ENCODE measurements at regions not wholly inside any gene's neighbourhood (a gene's known extent, or its start where the extent isn't known, plus 50 kb on each side); places are given as distances from the start of the nearest gene placed in this dataset.
"Not testable (repeated sequence)": the region's sequence is repeated elsewhere in the genome, so short reads cannot be mapped to it uniquely, and the experiment has no call there.

DNA sequence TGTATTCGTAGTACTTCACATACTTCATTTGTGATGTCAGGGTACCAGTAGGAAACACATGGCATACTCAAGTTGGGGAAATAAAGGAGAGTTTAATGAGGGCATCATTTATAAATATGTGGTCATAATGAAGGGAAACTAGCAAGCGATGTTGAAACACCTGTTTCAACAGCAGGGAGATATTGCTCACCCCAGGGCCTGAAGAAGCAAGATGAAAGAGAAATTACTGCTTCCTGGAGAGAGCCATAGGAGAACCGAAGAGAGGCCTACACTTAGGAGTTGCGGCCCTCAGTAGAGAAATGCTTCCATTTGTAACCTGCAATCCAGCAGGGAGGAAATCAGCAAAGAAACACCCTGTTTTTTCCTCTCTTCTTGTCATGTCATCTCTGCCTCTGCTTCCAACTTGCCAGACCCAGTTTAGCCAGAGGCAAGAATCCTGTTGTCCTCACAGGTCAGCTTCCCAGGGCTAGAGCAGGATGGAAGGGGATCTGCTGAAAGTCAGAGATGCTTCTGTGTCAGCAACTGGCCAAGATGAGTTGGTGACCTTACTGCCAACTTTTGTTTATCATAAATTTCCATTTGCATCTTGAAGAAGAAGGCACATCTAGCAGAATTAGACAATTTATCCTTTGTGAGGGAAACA lies 67.6 kb upstream of the TSPAN2 start:
- no peak for DNase-seq (ENCODE audit: low read depth)
- H3K4me3 ChIP-seq (ENCODE audit: low read depth, low read length): no peak overlapping the region
- TF ChIP-seq, protein P1, sequence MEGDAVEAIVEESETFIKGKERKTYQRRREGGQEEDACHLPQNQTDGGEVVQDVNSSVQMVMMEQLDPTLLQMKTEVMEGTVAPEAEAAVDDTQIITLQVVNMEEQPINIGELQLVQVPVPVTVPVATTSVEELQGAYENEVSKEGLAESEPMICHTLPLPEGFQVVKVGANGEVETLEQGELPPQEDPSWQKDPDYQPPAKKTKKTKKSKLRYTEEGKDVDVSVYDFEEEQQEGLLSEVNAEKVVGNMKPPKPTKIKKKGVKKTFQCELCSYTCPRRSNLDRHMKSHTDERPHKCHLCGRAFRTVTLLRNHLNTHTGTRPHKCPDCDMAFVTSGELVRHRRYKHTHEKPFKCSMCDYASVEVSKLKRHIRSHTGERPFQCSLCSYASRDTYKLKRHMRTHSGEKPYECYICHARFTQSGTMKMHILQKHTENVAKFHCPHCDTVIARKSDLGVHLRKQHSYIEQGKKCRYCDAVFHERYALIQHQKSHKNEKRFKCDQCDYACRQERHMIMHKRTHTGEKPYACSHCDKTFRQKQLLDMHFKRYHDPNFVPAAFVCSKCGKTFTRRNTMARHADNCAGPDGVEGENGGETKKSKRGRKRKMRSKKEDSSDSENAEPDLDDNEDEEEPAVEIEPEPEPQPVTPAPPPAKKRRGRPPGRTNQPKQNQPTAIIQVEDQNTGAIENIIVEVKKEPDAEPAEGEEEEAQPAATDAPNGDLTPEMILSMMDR (IDR thresholded peaks at IDR 0.05; ENCODE audit: control insufficient read depth, extremely low read depth, insufficient read depth): no peak

DNA sequence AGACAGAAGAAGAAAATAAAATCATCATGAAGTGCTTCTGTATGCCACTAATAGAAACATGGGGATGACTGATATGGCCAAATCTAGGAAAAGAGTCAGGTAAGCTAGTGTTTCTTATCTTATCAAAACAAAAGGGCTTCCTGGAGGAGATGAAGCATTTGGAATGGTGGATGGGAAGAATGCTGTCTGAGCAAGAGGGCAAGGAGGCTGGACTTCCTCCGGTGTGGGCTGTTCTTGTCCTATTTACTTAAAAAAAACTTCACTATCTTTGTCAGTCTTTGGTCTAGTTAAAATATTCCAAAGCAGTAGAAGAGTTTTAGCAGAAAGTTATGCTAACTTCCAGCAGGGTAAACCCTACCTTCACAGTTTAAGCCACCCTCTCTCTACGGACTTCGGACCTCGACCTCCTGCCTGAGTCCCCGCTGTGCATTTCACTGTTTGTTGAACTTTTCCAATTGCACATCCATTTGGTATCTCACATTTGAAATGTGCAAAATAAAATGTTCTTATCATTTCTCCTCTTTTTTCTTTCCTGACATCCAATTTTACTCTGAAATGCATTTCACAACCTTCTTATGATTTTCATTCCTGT lies 64.8 kb upstream of the TSPAN2 start:
- no peak overlapping the region for H3K4me3 ChIP-seq (ENCODE audit: low read depth, low read length)
- TF ChIP-seq, protein P1 (IDR thresholded peaks at IDR 0.05; ENCODE audit: control insufficient read depth, extremely low read depth, insufficient read depth): no peak
- no peak for DNase-seq (ENCODE audit: low read depth)

DNA sequence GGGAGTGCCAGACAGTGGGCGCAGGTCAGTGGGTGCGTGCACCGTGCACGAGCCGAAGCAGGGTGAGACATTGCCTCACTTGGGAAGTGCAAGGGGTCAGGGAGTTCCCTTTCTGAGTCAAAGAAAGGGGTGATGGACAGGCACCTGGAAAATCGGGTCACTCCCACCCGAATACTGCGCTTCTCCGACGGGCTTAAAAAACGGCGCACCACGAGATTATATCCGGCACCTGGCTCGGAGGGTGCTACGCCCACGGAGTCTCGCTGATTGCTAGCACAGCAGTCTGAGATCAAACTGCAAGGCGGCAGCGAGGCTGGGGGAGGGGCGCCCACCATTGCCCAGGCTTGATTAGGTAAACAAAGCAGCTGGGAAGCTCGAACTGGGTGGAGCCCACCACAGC lies 58.6 kb upstream of the TSPAN2 start:
- DNase-seq (ENCODE audit: low read depth); H3K4me3 ChIP-seq (ENCODE audit: low read depth, low read length): not testable (repeated sequence)

DNA sequence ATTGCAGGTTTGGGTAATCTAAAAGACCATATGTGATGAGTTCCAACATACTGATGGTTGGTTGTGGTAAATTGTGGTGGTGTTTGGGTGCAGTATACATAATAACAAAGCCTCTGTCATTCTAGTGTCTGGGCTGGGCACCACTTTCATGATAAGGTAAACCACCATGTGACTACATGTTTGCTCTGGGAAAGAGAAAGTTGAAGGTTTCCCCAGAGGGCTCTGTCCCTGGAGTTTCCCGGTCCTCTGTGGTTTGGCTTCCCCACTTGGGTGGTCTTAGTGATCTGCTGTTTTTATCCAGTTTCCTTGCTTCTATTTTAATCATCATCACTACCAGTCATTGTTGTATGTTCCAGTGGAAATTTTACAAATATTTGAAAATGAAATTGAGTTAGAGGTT lies 55.9 kb upstream of the TSPAN2 start:
- TF ChIP-seq, protein P1 (IDR thresholded peaks at IDR 0.05; ENCODE audit: control insufficient read depth, extremely low read depth, insufficient read depth): no peak
- H3K4me3 ChIP-seq (ENCODE audit: low read depth, low read length): no peak overlapping the region
- no peak for DNase-seq (ENCODE audit: low read depth)

DNA sequence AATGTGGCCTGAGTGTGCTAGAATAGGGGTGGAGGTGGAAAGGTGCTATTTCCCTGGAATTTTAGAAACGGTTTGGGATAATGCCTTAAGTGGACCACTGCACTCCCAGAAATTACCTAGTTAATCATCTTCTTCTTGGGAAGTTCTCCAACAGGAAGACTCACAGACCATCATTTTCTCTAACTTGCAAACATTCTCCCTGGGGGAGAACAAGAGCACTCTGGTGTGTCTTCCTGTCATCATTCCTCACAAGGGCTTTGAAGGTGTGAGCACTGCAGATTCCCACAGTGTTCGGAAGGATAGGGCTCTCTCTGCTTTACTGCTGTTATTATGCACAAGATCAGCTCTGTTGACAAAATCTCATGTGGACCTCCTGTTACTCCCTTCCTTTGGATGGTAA lies 54.9 kb upstream of the TSPAN2 start:
- no peak for DNase-seq (ENCODE audit: low read depth)
- TF ChIP-seq, protein P1 (IDR thresholded peaks at IDR 0.05; ENCODE audit: control insufficient read depth, extremely low read depth, insufficient read depth): no peak
- no peak overlapping the region for H3K4me3 ChIP-seq (ENCODE audit: low read depth, low read length)

DNA sequence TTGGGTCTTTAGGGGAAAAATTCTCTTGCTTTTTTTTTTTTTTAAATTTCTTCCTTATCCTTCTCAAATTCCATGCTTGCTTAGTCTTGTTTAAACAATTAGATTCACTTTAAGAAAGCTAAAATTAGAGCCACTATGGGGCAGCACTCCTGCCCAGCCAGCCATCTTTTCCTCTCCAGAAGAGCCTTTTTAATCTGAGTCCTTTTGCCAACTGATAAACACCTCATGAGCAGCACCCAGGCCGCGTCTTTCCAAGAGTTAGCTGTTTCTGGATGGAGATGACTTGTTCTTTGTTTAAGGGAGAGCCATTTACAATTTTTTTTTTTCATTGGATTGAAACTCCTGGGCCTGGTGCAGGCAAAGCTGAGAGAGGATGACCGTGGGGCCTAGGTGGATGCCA lies 53.3 kb upstream of the TSPAN2 start:
- TF ChIP-seq, protein P1 (IDR thresholded peaks at IDR 0.05; ENCODE audit: control insufficient read depth, extremely low read depth, insufficient read depth): peak; percentile 21; the same call in 1 of the 2 replicates
- DNase-seq (ENCODE audit: low read depth): no peak
- H3K4me3 ChIP-seq (ENCODE audit: low read depth, low read length): no peak overlapping the region

DNA sequence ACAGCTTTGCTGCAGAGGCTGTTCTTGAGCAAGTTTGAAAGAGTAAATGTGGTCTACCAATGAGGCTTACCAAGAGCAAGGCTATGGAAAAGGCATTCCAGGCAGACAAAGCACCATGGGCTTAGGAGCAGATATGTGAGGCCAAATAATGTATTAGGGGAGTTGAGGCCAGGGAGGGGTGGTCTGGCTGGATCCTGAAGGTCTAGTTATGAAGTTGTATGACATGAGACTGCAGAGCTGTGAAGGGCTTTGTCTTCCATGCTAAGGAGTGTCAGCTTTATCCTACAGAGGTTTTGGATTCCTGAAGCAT lies 51.8 kb upstream of the TSPAN2 start:
- H3K4me3 ChIP-seq (ENCODE audit: low read depth, low read length): no peak overlapping the region
- TF ChIP-seq, protein P1 (IDR thresholded peaks at IDR 0.05; ENCODE audit: control insufficient read depth, extremely low read depth, insufficient read depth): no peak
- no peak for DNase-seq (ENCODE audit: low read depth)

Data from LNCaP clone FGC (cell line).